Stomach (tissue), 8 donors: ENCODE measurements at regions not wholly inside any gene's neighbourhood (a gene's known extent, or its start where the extent isn't known, plus 50 kb on each side); places are given as distances from the start of the nearest gene placed in this dataset.

Experiments used
- DNase-seq, 2 donors: peaks; one replicate each; pipeline versions ENCODE4 v3.0.0 to v3.0.0-alpha.2; 2013 to 2019
- H3K27ac ChIP-seq, 5 donors: fragments of 200-600 bp in 4 of 5; sonication (generic) in 4 of 5; one replicate each; pipeline ENCODE4 v1.5.1; 2013 to 2019; ENCODE audit warnings: mild to moderate bottlenecking in 1 of 5, moderate library complexity in 1 of 5
- H3K27me3 ChIP-seq, 3 donors: fragments of 200-600 bp; sonication (generic); one replicate each; pipeline ENCODE4 v1.5.1; 2017 to 2019; ENCODE audit warnings: mixed run types in 1 of 3
- H3K36me3 ChIP-seq, 4 donors: fragments of 200-600 bp; sonication (generic); 1 replicate in 3 of 4; 2 replicates in 1 of 4; pipeline ENCODE4 v1.5.1; 2016 to 2019
- H3K4me1 ChIP-seq, 4 donors: fragments of 200-600 bp; sonication (generic); one replicate each; pipeline ENCODE4 v1.5.1; 2016 to 2019
- H3K4me3 ChIP-seq, 4 donors: fragments of 200-600 bp; sonication (generic) in 3 of 4; one replicate each; pipeline ENCODE4 v1.5.1; 2016 to 2019; ENCODE audit warnings: mild to moderate bottlenecking in 1 of 4
- H3K9me3 ChIP-seq, 4 donors: fragments of 200-600 bp; sonication (generic); one replicate each; pipeline ENCODE4 v1.5.1; 2016 to 2019
- CTCF ChIP-seq, 7 experiments: fragments of 450-650 bp in 4 of 7; fragments of 200-600 bp in 3 of 7; sonication (generic) in 3 of 7; IDR thresholded peaks; one replicate each; pipeline ENCODE4 v1.5.1; 2016 to 2019; ENCODE audit warnings: antibody characterized with exemption in 7 of 7, control low read depth in 2 of 7, mild to moderate bottlenecking in 1 of 7
- EP300 ChIP-seq: sonication (generic); formaldehyde crosslinking; IDR thresholded peaks from one replicate; pipeline ENCODE4 v1.6.1; 2017; ENCODE audit warnings: antibody characterized with exemption
- POLR2A ChIP-seq, 4 donors: fragments of 450-650 bp; IDR thresholded peaks; one replicate each; pipeline ENCODE4 v1.6.1; 2016; ENCODE audit warnings: antibody characterized with exemption in 4 of 4, control low read depth in 2 of 4, mild to moderate bottlenecking in 1 of 4, moderate library complexity in 1 of 4
- POLR2AphosphoS5 ChIP-seq, 3 donors: sonication (generic); formaldehyde crosslinking; IDR thresholded peaks; one replicate each; pipeline ENCODE4 v1.6.1; 2016; ENCODE audit warnings: antibody characterized with exemption in 3 of 3
- WGBS, 5 donors: extraction: QIAGEN DNeasy Blood & Tissue Kit in 3 of 5; methylation state at CpG; one replicate each; pipeline versions ENCODE4 v1.1.5 to v1.1.7; 2013 to 2018; 5-methylcytosine and 5-hydroxymethylcytosine counted together
- intact Hi-C: fragments of 100-400 bp; cut with DNase I; formaldehyde crosslinking; loops from one replicate; pipeline ENCODE4 v1.15.1; 2023; ENCODE audit warnings: low total_unique reads
- donor health status: healthy with polysubstance abuse.
- donor health status: Bipolar disorder and iron deficiency.
- donor health status: healthy.

DNA sequence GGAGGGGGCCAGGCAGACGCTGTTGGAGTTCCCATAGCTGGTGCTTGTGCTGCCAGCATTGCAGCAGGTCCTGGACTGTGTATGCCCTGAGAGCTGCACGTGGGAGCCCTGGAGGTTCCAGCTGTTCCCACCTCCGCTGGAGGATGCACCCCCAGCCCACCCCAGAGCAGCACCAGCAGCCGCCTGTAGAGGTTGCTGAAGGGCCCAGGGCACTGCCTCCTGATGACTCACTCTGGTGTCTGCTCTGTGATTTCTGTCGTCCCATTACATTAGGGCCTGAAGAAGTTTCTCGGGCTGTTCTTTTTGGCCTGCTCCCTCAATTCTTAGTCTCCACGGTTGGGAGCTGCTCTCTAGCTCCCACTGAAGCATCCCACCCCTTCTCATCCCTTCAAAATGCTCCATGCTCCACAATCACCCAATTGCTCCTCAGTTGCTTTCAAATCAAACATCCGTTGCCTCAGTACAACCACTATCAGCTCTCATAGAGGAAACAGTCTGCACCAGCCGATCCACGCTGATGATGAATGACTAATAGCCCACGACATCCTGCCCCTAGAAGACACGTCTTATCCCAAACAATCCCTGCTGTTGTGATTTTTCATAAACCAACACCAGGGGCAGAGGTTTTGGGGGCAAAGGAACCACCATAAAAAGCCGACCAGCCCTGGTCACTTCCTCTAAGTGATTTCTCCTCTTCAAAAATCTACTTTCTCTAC, 65.2 kb upstream of the RNF152 start:
- Histone ChIP-seq H3K27me3 (no peaks in the 10 kb centered on the region), H3K9me3 (no peaks in the 10 kb centered on the region), H3K4me1 (peaks cover 0 to 20% (median 0%) of the 10 kb centered on the region in 4 donors), H3K36me3 (no peaks in the 10 kb centered on the region), H3K27ac (no peak overlapping the region), H3K4me3 (no peak overlapping the region)
- DNase-seq = no peak
- intact Hi-C loops = no loop called here
- TF ChIP-seq CTCF (IDR thresholded peaks at IDR 0.05) (no peak), POLR2A (IDR thresholded peaks at IDR 0.05) (no peak), POLR2AphosphoS5 (IDR thresholded peaks at IDR 0.05) (no peak), EP300 (no peak)
- 78 to 86% (median 85%) methylated on average over 13 of the region's 13 CpGs for WGBS, 5 donors

- no peaks in the 10 kb centered on the region for H3K9me3 ChIP-seq
- H3K36me3 ChIP-seq = no peaks in the 10 kb centered on the region
- TF ChIP-seq EP300 = no peak
- TF ChIP-seq CTCF (IDR thresholded peaks at IDR 0.05) = no peak
- no peak for TF ChIP-seq POLR2AphosphoS5 (IDR thresholded peaks at IDR 0.05)
- TF ChIP-seq POLR2A (IDR thresholded peaks at IDR 0.05) = no peak
- H3K27me3 ChIP-seq = no peaks in the 10 kb centered on the region
- DNase-seq = no peak
- 72 to 85% (median 78%) methylated on average over 2 of the region's 2 CpGs for WGBS, 5 donors
- peaks cover 0 to 26% (median 0%) of the 10 kb centered on the region in 4 donors for H3K4me1 ChIP-seq
- H3K4me3 ChIP-seq = no peak overlapping the region
- intact Hi-C loops = no loop called here
- H3K27ac ChIP-seq = no peak overlapping the region
Observed at GRCh38 chr18:61955644-61956043, 62.8 kb upstream of the RNF152 start.

- no peak for TF ChIP-seq EP300
- TF ChIP-seq POLR2A (IDR thresholded peaks at IDR 0.05) = no peak
- no peak for TF ChIP-seq POLR2AphosphoS5 (IDR thresholded peaks at IDR 0.05)
- no peak for TF ChIP-seq CTCF (IDR thresholded peaks at IDR 0.05)
- no peaks in the 10 kb centered on the region for H3K36me3 ChIP-seq
- H3K27me3 ChIP-seq = no peaks in the 10 kb centered on the region
- peaks cover 0 to 15% (median 0%) of the 10 kb centered on the region in 4 donors for H3K4me1 ChIP-seq
- 79 to 98% (median 95%) methylated on average over 5 of the region's 5 CpGs for WGBS, 5 donors
- no peak overlapping the region for H3K27ac ChIP-seq
- intact Hi-C loops = no loop called here
- H3K9me3 ChIP-seq = no peaks in the 10 kb centered on the region
- DNase-seq = no peak
- H3K4me3 ChIP-seq = no peak overlapping the region
Observed at GRCh38 chr18:61954096-61954746, 61.4 kb upstream of the RNF152 start.

DNA sequence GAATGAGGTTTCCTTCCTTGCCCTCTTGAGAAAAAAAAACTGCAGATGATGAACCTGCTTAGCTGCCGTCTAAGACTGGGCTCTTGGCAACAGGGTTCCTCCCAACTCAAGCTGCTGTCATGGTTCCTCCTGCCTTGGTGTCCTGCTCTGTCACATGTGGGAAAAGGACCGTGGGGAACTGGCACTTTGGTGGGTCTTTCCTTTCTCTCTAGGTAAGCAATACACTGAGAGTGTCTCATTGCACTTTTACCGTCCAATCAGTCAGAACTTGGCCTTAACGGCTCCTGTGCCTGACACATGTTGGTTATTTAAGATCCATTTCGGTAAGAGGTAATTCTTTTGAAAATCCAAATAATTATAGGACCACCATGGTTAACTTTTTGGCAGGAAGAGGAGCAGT, 60.8 kb upstream of the RNF152 start:
- no peak for TF ChIP-seq POLR2AphosphoS5 (IDR thresholded peaks at IDR 0.05)
- no peak for TF ChIP-seq EP300
- no peaks in the 10 kb centered on the region for H3K27me3 ChIP-seq
- 62 to 89% (median 82%) methylated on average over 5 of the region's 5 CpGs for WGBS, 5 donors
- no peak overlapping the region for H3K4me3 ChIP-seq
- DNase-seq = no peak
- no peaks in the 10 kb centered on the region for H3K36me3 ChIP-seq
- peaks cover 0 to 12% (median 0%) of the 10 kb centered on the region in 4 donors for H3K4me1 ChIP-seq
- no peaks in the 10 kb centered on the region for H3K9me3 ChIP-seq
- no peak overlapping the region for H3K27ac ChIP-seq
- intact Hi-C loops = no loop called here

DNA sequence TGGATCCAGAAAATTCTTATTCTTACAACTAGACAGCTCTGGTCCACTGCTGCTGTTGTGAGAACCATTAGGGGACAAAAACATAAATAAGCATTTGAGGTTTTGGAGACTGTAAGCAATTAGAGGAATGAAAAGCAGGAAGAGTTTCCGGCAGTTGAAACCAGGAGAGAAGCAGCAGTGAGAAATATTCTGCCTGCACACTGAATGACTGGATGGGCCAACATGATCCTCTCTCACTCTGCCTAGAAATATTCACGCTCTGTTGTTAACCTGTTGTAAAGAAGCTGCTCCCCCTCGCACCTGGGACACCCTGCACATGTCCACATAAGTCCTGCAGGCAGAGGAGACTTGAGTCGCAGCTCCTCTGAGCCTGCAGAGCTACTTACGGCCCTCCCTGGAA, 60.4 kb upstream of the RNF152 start:
- no peak for DNase-seq
- peaks cover 0 to 17% (median 0%) of the 10 kb centered on the region in 4 donors for H3K4me1 ChIP-seq
- H3K4me3 ChIP-seq = no peak overlapping the region
- intact Hi-C loops = no loop called here
- no peaks in the 10 kb centered on the region for H3K36me3 ChIP-seq
- no peak overlapping the region for H3K27ac ChIP-seq
- no peaks in the 10 kb centered on the region for H3K9me3 ChIP-seq
- H3K27me3 ChIP-seq = no peaks in the 10 kb centered on the region
- no peak for TF ChIP-seq EP300
- TF ChIP-seq POLR2AphosphoS5 (IDR thresholded peaks at IDR 0.05) = no peak
- no peak for TF ChIP-seq POLR2A (IDR thresholded peaks at IDR 0.05)
- TF ChIP-seq CTCF (IDR thresholded peaks at IDR 0.05) = no peak
- WGBS, 5 donors = 83 to 92% (median 88%) methylated on average over 5 of the region's 5 CpGs
